Cardiac muscle cell (in vitro differentiated cells and primary cell): ENCODE measurements at regions not wholly inside any gene's neighbourhood (a gene's known extent, or its start where the extent isn't known, plus 50 kb on each side); places are given as distances from the start of the nearest gene placed in this dataset.
"Not testable (repeated sequence)": the region's sequence is repeated elsewhere in the genome, so short reads cannot be mapped to it uniquely, and the experiment has no call there.

Experiments
- DNase-seq, 2 donors: peaks; one replicate each; pipeline versions ENCODE4 v3.0.0 to v3.0.0-alpha.2; 2010 to 2017; ENCODE audit warnings: low read depth in 1 of 2, low spot score in 1 of 2
- H3K27ac ChIP-seq: fragments of 200-600 bp; sonication (generic); 2 replicates; pipeline ENCODE4 v1.5.1; 2016
- H3K27me3 ChIP-seq: fragments of 200-600 bp; sonication (generic); 2 replicates; pipeline ENCODE4 v1.6.0; 2016; ENCODE audit warnings: control low read depth
- H3K36me3 ChIP-seq: fragments of 200-600 bp; sonication (generic); 2 replicates; pipeline ENCODE4 v1.5.1; 2016; ENCODE audit warnings: control low read depth
- H3K4me1 ChIP-seq: fragments of 200-600 bp; sonication (generic); 2 replicates; pipeline ENCODE4 v1.8.1; 2017; ENCODE audit warnings: low read depth, mild to moderate bottlenecking, mixed run types
- H3K4me3 ChIP-seq: fragments of 200-600 bp; sonication (generic); 2 replicates; pipeline ENCODE4 v1.5.1; 2016; ENCODE audit warnings: mild to moderate bottlenecking
- H3K9me3 ChIP-seq: fragments of 200-600 bp; sonication (generic); 2 replicates; pipeline ENCODE4 v1.5.1; 2017; ENCODE audit warnings: low read depth, mild to moderate bottlenecking, control low read depth
- TF ChIP-seq, protein P1 (sequence below): IDR thresholded peaks from 2 replicates; pipeline ENCODE4 v1.5.1; 2012; ENCODE audit warnings: low read depth, mild to moderate bottlenecking, low read length

DNA sequence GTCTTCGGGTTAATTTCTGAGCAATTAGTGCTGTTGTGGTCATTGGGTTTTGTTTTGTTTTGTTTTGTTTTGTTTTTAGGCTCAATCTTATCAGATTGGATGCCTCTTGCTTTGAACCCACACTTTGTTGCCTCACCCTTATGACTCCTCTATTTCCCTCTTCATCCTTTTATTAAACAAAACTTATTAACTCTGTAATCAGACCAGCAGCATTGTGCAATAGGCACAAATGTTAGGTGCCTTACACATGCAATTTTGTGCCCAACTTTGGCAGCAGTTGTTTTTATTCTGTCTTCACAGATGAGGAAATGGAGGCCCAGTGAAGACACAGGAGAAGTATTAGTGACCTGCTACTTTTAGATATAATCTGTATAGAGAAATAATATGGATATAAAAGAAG, 377.7 kb downstream of the KCNRG start:
- H3K27ac ChIP-seq, result no peak overlapping the region
- TF ChIP-seq, protein P1, sequence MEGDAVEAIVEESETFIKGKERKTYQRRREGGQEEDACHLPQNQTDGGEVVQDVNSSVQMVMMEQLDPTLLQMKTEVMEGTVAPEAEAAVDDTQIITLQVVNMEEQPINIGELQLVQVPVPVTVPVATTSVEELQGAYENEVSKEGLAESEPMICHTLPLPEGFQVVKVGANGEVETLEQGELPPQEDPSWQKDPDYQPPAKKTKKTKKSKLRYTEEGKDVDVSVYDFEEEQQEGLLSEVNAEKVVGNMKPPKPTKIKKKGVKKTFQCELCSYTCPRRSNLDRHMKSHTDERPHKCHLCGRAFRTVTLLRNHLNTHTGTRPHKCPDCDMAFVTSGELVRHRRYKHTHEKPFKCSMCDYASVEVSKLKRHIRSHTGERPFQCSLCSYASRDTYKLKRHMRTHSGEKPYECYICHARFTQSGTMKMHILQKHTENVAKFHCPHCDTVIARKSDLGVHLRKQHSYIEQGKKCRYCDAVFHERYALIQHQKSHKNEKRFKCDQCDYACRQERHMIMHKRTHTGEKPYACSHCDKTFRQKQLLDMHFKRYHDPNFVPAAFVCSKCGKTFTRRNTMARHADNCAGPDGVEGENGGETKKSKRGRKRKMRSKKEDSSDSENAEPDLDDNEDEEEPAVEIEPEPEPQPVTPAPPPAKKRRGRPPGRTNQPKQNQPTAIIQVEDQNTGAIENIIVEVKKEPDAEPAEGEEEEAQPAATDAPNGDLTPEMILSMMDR, result no peak
- peaks cover 15% of the 10 kb centered on the region for H3K4me1 ChIP-seq
- no peaks in the 10 kb centered on the region for H3K9me3 ChIP-seq
- no peaks in the 10 kb centered on the region for H3K36me3 ChIP-seq
- no peak for DNase-seq
- no peaks in the 10 kb centered on the region for H3K27me3 ChIP-seq
- no peak overlapping the region for H3K4me3 ChIP-seq

DNA sequence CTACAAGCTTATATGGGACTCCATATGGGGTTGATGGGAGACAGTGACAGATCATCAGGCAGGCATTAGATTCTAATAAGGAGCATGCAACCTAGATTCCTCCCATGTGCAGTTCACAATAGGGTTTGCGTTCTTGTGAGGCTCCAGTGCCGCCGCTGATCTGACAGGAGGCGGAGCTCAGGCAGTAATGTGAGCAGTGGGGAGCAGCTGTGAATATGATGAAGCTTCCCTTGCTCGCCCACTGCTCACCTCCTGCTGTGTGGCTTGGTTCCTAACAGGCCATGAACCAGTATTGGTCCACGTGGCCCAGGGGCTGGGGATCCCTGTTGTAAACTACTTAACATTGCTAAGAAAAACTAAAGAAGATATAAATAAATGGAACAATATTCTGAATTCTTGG, 378.4 kb downstream of the KCNRG start:
- no peak overlapping the region for H3K27ac ChIP-seq
- H3K27me3 ChIP-seq, result no peaks in the 10 kb centered on the region
- peak; percentile 42 to 67 for DNase-seq
- H3K4me3 ChIP-seq, result no peak overlapping the region
- H3K36me3 ChIP-seq, result no peaks in the 10 kb centered on the region
- peaks cover 15% of the 10 kb centered on the region for H3K4me1 ChIP-seq
- no peaks in the 10 kb centered on the region for H3K9me3 ChIP-seq
- TF ChIP-seq, protein P1, result no peak

GRCh38 chr13:50396001-50396400, 380.8 kb downstream of the KCNRG start:
- no peak overlapping the region for H3K27ac ChIP-seq
- H3K4me1 ChIP-seq, result peaks cover 22% of the 10 kb centered on the region
- H3K36me3 ChIP-seq, result no peaks in the 10 kb centered on the region
- no peaks in the 10 kb centered on the region for H3K27me3 ChIP-seq
- TF ChIP-seq, protein P1, result no peak
- H3K9me3 ChIP-seq, result no peaks in the 10 kb centered on the region
- no peak overlapping the region for H3K4me3 ChIP-seq
- no peak for DNase-seq

DNA sequence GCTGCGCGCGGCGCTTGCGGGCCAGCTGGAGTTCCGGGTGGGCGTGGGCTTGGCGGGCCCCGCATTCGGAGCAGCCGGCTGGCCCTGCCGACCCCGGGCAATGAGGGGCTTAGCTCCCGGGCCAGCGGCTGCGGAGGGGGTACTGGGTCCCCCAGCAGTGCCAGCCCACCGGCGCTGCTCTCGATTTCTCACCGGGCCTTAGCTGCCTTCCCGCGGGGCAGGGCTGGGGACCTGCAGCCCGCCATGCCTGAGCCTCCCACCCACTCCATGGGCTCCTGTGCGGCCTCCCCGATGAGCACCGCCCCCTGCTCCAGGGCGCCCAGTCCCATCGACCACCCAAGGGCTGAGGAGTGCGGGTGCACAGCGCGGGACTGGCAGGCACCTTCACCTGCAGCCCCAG, 381.4 kb downstream of the KCNRG start:
- H3K36me3 ChIP-seq, H3K4me3 ChIP-seq, H3K9me3 ChIP-seq, H3K27me3 ChIP-seq, H3K27ac ChIP-seq, DNase-seq: not testable (repeated sequence)
- H3K4me1 ChIP-seq, result peaks cover 22% of the 10 kb centered on the region

DNA sequence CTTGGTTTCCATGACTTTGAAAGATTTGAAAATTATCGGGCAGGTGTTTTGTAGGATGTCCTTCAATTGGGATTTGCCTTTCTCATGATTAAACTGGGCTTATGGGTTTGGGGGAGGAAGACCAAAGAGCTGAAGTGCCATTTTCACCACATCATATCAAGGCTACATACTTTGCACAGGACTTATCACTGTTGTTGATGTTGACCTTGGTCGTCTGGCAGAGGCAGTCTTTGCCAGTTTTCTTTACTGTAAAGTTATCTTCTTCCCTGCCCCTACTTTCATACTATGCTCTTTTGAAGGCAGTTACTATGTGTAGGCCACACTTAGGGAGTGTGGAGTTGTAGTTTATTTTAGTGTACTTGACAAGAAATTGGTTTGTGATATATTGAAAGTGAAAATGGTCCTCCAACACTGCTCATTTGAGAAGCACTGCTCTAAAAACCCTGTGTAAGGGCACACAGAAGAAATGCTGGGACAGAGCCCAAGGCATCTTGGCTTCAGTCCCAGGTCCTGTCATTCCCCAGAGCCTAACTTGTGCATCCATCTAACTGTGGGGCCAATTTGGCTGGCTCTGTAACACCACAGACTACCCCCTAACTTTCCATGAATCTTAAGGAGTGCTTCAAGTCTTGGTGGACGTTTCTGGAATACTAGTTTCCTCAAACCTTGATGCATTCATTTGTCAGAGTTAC, 384.9 kb downstream of the KCNRG start:
- H3K36me3 ChIP-seq, result no peaks in the 10 kb centered on the region
- peak; percentile 32 to 71 for DNase-seq
- TF ChIP-seq, protein P1, result no peak
- peaks cover 7% of the 10 kb centered on the region for H3K4me1 ChIP-seq
- H3K27ac ChIP-seq, result no peak overlapping the region
- no peak overlapping the region for H3K4me3 ChIP-seq
- H3K27me3 ChIP-seq, result no peaks in the 10 kb centered on the region
- no peaks in the 10 kb centered on the region for H3K9me3 ChIP-seq

GRCh38 chr13:50401049-50401505, 385.8 kb downstream of the KCNRG start:
- Histone ChIP-seq H3K4me3 (no peak overlapping the region), H3K27ac (no peak overlapping the region), H3K9me3 (no peaks in the 10 kb centered on the region), H3K36me3 (no peaks in the 10 kb centered on the region), H3K4me1 (peaks cover 7% of the 10 kb centered on the region), H3K27me3 (no peaks in the 10 kb centered on the region)
- peak in 1 of 2 donors; percentile 88 for DNase-seq
- TF ChIP-seq, protein P1, result no peak
